ENCODE measurements at regions not wholly inside any gene's neighbourhood (a gene's known extent, or its start where the extent isn't known, plus 50 kb on each side); places are given as distances from the start of the nearest gene placed in this dataset.

- in situ Hi-C loops (cut with MboI; ENCODE audit: low sequenced_read_pairs), result no loop called here
- no peak overlapping the region for H3K18ac ChIP-seq (ENCODE audit: low read depth, low read length)
- no peaks in the 10 kb centered on the region for H3K9me3 ChIP-seq (ENCODE audit: control insufficient read depth, insufficient read depth, low read length)
- 0 out of 2 replicates have a peak overlapping the region, but pooled peaks have one; percentile 30 for H2AK5ac ChIP-seq (ENCODE audit: low read depth, low read length)
- peaks cover 5% of the 10 kb centered on the region; the same call in 1 of the 2 replicates for H3K27me3 ChIP-seq (ENCODE audit: control insufficient read depth, insufficient read depth, low read length)
- dilution Hi-C loops (cut with HindIII; ENCODE audit: low sequenced_read_pairs, unreplicated experiment), result no loop called here
- no CpG with 5 or more reads among the region's 6 CpGs for WGBS, 2 experiments (ENCODE audit: extremely low coverage in 2 of 2, insufficient read length in 1 of 2)
- H2BK5ac ChIP-seq (ENCODE audit: low read depth, low read length, poor library complexity, severe bottlenecking), result no peak overlapping the region
- no peak overlapping the region for H3K9ac ChIP-seq (ENCODE audit: low read depth, low read length)
- no peak overlapping the region; the same call in 1 of the 2 replicates for H2BK120ac ChIP-seq (ENCODE audit: low read depth, low read length)
- H3K79me1 ChIP-seq (ENCODE audit: low read depth in 1 of 2, low read length in 2 of 2), result no peaks in the 10 kb centered on the region
- no peak overlapping the region for H3K4me3 ChIP-seq (ENCODE audit: insufficient read depth, low read depth, low read length)
- H4K8ac ChIP-seq (ENCODE audit: low read depth in 2 of 2, low read length in 2 of 2), result peak overlapping the region in 1 of 2 experiments; percentile 23; a peak in 1 of 4 replicates
- no TSS peak for BruUV-seq (replicated peaks)
- no peaks in the 10 kb centered on the region for H3K36me3 ChIP-seq (ENCODE audit: control insufficient read depth, insufficient read depth, low read length)
- H3K14ac ChIP-seq (replicated peaks; ENCODE audit: low read depth, low read length), result no peak overlapping the region; the same call in 1 of the 2 replicates
- ChIA-PET POLR2A (ENCODE audit: unreplicated experiment) (no interaction called here), CTCF (no interaction called here)
- DNase-seq (peak; percentile 35), ATAC-seq (ENCODE audit: low read depth) (peak; percentile 66)
- H3K4ac ChIP-seq (ENCODE audit: low read depth, low read length), result 0 out of 2 replicates have a peak overlapping the region, but pooled peaks have one; percentile 7
- peak overlapping the region; percentile 4 for H2AFZ ChIP-seq (replicated peaks; ENCODE audit: low read length, poor library complexity)
- H3K4me1 ChIP-seq (ENCODE audit: control insufficient read depth, insufficient read depth, low read length), result peaks cover 6% of the 10 kb centered on the region; the same call in 1 of the 2 replicates
- H3K4me2 ChIP-seq (ENCODE audit: low read depth, low read length), result no peak overlapping the region; the same call in 1 of the 2 replicates
- no peak overlapping the region for H2BK15ac ChIP-seq (ENCODE audit: low read depth, low read length)
- no peak overlapping the region for H2BK20ac ChIP-seq (ENCODE audit: low read depth, low read length)
- no peak overlapping the region for H2AK9ac ChIP-seq (replicated peaks; ENCODE audit: low read depth, low read length, poor library complexity)
- H3K9me1 ChIP-seq (ENCODE audit: insufficient read depth, low read length), result 0 out of 2 replicates have a peak, but pooled peaks cover 4% of the 10 kb centered on the region
- intact Hi-C loops (cut with micrococcal nuclease), result loop anchor here (5.0 to 10.0 kb wide), 3 partner anchors 257 to 340 kb away; no protein-coding TSS in a partner anchor
- H3K23ac ChIP-seq (ENCODE audit: low read depth, low read length), result 0 out of 2 replicates have a peak overlapping the region, but pooled peaks have one; percentile 1
- no peak overlapping the region for H3K27ac ChIP-seq (ENCODE audit: insufficient read depth, low read length)
- H4K20me1 ChIP-seq (ENCODE audit: insufficient read depth, low read length), result no peaks in the 10 kb centered on the region
- no peak overlapping the region for H4K91ac ChIP-seq (ENCODE audit: insufficient read depth, low read depth, low read length)
- no peak overlapping the region for H3K56ac ChIP-seq (ENCODE audit: extremely low read depth, insufficient read depth, low read length)
- no peak overlapping the region for H4K5ac ChIP-seq (ENCODE audit: low read depth, low read length)
- TF ChIP-seq CTCF (conservative IDR thresholded peaks at IDR 0.05; ENCODE audit: low read depth, low read length) (no peak), CEBPB (IDR thresholded peaks at IDR 0.05; ENCODE audit: low read depth, low read length) (no peak), MAZ (IDR thresholded peaks at IDR 0.05; ENCODE audit: borderline replicate concordance, low read depth, low read length) (no peak), SMC3 (IDR thresholded peaks at IDR 0.05; ENCODE audit: low read depth, low read length) (no peak), RCOR1 (IDR thresholded peaks at IDR 0.05; ENCODE audit: insufficient replicate concordance, low read length) (no peak), MXI1 (IDR thresholded peaks at IDR 0.05; ENCODE audit: borderline replicate concordance, low read depth, low read length) (no peak), BHLHE40 (IDR thresholded peaks at IDR 0.05; ENCODE audit: low read depth, low read length) (no peak), CHD1 (IDR thresholded peaks at IDR 0.05; ENCODE audit: low read depth, low read length) (no peak), POLR2A (IDR thresholded peaks at IDR 0.05; ENCODE audit: low read depth, low read length) (no peak), FOS (IDR thresholded peaks at IDR 0.05; ENCODE audit: low read depth, low read length) (no peak), USF2 (IDR thresholded peaks at IDR 0.05; ENCODE audit: low read depth, low read length) (no peak), NFE2L2 (IDR thresholded peaks at IDR 0.05; ENCODE audit: low read depth, low read length) (no peak), ELK1 (IDR thresholded peaks at IDR 0.05; ENCODE audit: borderline replicate concordance, low read depth, low read length) (no peak), RAD21 (IDR thresholded peaks at IDR 0.05; ENCODE audit: low read length) (no peak)
These were observed 166.9 kb downstream of the ABHD5 start for GRCh38 chr3:43857361-43858293.

All from IMR-90 (cell line).